ENCODE measurements at regions not wholly inside any gene's neighbourhood (a gene's known extent, or its start where the extent isn't known, plus 50 kb on each side); places are given as distances from the start of the nearest gene placed in this dataset.

DNA sequence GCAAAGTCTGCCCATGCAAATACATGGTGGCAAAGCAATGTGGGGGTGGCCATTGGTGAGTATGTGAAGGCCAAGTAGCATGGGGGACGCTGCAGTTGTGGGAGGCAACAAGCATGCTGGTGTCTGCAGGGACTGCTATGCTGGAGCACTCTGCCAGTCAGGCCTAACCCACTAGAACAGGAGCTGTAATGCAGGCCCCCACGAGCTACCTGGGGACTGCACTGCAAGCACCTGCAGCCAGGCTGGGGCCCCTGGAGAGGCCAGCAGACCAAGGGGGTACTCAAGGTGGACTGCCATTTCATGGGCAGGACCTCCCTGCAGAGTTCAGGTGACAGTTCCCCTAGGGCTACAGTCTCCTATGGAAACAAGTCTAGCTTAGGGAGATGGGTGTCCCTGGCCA is 183.8 kb upstream of the PDE4D start:
- TF ChIP-seq POLR2AphosphoS5 (IDR thresholded peaks at IDR 0.05) (no peak), POLR2A (IDR thresholded peaks at IDR 0.05) (no peak), EP300 (IDR thresholded peaks at IDR 0.05) (no peak)
- TF ChIP-seq, protein P1, sequence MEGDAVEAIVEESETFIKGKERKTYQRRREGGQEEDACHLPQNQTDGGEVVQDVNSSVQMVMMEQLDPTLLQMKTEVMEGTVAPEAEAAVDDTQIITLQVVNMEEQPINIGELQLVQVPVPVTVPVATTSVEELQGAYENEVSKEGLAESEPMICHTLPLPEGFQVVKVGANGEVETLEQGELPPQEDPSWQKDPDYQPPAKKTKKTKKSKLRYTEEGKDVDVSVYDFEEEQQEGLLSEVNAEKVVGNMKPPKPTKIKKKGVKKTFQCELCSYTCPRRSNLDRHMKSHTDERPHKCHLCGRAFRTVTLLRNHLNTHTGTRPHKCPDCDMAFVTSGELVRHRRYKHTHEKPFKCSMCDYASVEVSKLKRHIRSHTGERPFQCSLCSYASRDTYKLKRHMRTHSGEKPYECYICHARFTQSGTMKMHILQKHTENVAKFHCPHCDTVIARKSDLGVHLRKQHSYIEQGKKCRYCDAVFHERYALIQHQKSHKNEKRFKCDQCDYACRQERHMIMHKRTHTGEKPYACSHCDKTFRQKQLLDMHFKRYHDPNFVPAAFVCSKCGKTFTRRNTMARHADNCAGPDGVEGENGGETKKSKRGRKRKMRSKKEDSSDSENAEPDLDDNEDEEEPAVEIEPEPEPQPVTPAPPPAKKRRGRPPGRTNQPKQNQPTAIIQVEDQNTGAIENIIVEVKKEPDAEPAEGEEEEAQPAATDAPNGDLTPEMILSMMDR (IDR thresholded peaks at IDR 0.05) = no peak
- Histone ChIP-seq H3K9me3 (peaks cover 0 to 24% (median 8%) of the 10 kb centered on the region in 4 donors), H3K36me3 (no peaks in the 10 kb centered on the region), H3K4me1 (no peaks in the 10 kb centered on the region), H3K27ac (no peak overlapping the region), H3K4me3 (no peak overlapping the region), H3K27me3 (no peaks in the 10 kb centered on the region)
- intact Hi-C loops (cut with DNase I; ENCODE audit: low total_unique reads) = no loop called here
- WGBS, 5 donors = 64 to 76% (median 73%) methylated on average over 1 to 2 of the region's 2 CpGs
- DNase-seq = no peak

DNA sequence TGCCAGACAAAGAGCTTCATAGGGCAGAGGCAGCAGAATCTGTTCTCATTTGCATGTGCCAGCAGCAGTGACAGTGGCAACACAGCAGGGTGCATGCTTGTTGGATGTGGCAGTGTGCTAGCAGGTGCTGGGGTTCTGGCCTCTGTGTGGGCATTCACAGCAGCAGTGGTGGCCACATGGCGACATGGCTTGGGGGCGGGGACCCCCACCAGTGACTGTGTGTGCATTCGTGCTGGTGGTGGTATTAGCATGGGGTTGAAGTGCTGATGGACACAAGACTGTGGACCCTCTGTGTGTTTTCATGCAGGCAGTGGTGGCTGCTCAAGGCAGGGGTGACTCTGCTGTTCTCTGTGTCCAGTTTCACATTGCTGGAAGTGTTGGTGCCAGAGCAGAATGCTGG is 183.2 kb upstream of the PDE4D start:
- no peak overlapping the region for H3K4me3 ChIP-seq
- H3K36me3 ChIP-seq = no peaks in the 10 kb centered on the region
- intact Hi-C loops (cut with DNase I; ENCODE audit: low total_unique reads) = no loop called here
- H3K27ac ChIP-seq = no peak overlapping the region
- peaks cover 0 to 24% (median 8%) of the 10 kb centered on the region in 4 donors for H3K9me3 ChIP-seq
- TF ChIP-seq POLR2AphosphoS5 (IDR thresholded peaks at IDR 0.05) = no peak
- TF ChIP-seq, protein P1 (IDR thresholded peaks at IDR 0.05) = no peak
- TF ChIP-seq EP300 (IDR thresholded peaks at IDR 0.05) = no peak
- TF ChIP-seq POLR2A (IDR thresholded peaks at IDR 0.05) = no peak
- DNase-seq = no peak
- no peaks in the 10 kb centered on the region for H3K4me1 ChIP-seq
- 90 to 93% (median 90%) methylated on average over 3 of the region's 3 CpGs for WGBS, 5 donors
- no peaks in the 10 kb centered on the region for H3K27me3 ChIP-seq

DNA sequence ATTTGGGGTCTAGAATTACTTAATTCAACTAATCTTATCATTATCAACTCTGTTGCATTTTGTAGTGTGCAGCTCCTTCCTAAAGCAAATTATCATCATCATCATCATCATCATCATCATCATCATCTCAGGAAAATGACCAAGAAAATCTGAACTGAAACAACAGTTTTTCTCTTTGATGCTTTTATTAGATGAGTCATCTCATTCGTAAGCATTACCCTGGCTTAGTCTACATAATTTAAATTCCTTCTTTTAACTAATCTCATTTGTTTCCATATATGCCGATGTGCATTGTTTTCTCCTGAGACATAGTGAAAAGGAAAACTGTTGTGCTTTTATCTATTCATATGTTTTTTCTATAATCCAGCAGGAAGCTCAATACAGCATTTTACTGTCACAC is 173.0 kb upstream of the PDE4D start:
- H3K27ac ChIP-seq = no peak overlapping the region
- no peaks in the 10 kb centered on the region for H3K4me1 ChIP-seq
- H3K9me3 ChIP-seq = peaks cover 0 to 9% (median 2%) of the 10 kb centered on the region in 4 donors
- TF ChIP-seq POLR2AphosphoS5 (IDR thresholded peaks at IDR 0.05) = no peak
- TF ChIP-seq, protein P1 (IDR thresholded peaks at IDR 0.05) = no peak
- TF ChIP-seq EP300 (IDR thresholded peaks at IDR 0.05) = no peak
- TF ChIP-seq POLR2A (IDR thresholded peaks at IDR 0.05) = no peak
- intact Hi-C loops (cut with DNase I; ENCODE audit: low total_unique reads) = no loop called here
- WGBS, 5 donors = 74 to 90% (median 78%) methylated on average over 2 of the region's 2 CpGs
- H3K27me3 ChIP-seq = no peaks in the 10 kb centered on the region
- DNase-seq = no peak
- H3K4me3 ChIP-seq = no peak overlapping the region
- H3K36me3 ChIP-seq = no peaks in the 10 kb centered on the region

DNA sequence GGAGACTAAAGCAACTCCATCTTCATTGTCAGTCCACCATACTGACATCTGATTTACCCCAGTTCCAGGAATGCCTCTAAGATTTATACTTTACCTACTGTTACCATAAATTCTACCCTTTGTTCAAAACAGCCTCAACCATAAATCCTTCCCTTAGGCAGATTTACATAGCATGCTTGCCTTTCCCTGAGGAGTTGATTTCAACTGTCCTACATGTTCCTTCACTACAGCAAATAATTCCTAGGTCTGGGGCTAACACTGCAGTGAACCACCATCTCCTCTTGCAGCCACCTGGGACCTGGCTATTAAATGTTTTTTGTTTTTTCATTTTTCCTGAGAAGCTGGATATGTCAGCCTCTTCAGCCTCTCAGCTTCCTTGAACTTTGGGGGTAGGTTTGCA is 166.9 kb upstream of the PDE4D start:
- Histone ChIP-seq H3K27ac (no peak overlapping the region), H3K27me3 (no peaks in the 10 kb centered on the region), H3K36me3 (no peaks in the 10 kb centered on the region), H3K9me3 (peaks cover 0 to 4% (median 0%) of the 10 kb centered on the region in 4 donors), H3K4me3 (no peak overlapping the region), H3K4me1 (no peaks in the 10 kb centered on the region)
- intact Hi-C loops (cut with DNase I; ENCODE audit: low total_unique reads) = no loop called here
- TF ChIP-seq POLR2AphosphoS5 (IDR thresholded peaks at IDR 0.05) = no peak
- TF ChIP-seq, protein P1 (IDR thresholded peaks at IDR 0.05) = no peak
- TF ChIP-seq POLR2A (IDR thresholded peaks at IDR 0.05) = no peak
- TF ChIP-seq EP300 (IDR thresholded peaks at IDR 0.05) = no peak
- DNase-seq = no peak
